HCT116 (cell line): ENCODE measurements at regions not wholly inside any gene's neighbourhood (a gene's known extent, or its start where the extent isn't known, plus 50 kb on each side); places are given as distances from the start of the nearest gene placed in this dataset.

Source experiments
- ATAC-seq: fragments of 200-7000 bp; cut with Tn5 transposase; 2 replicates; pipeline ENCODE4 v1.9.1; 2020; ENCODE audit warnings: mild to moderate bottlenecking, moderate library complexity
- BruUV-seq: library from RNA; stranded (reverse); fragments of 400-500 nt; replicated peaks from 2 replicates; lab custom pipeline; 2021; lab: Mats Ljungman, UMichigan
- CTCF ChIA-PET: fragments of 300-600 bp; sonication (Branson Sonifier 250); formaldehyde crosslinking; loops from one replicate; lab custom pipeline; 2021; ENCODE audit warnings: antibody characterized with exemption; lab: Charles Lee
- POLR2A ChIA-PET: fragments of 300-600, 350-600 bp; sonication (Branson Sonifier 250); formaldehyde crosslinking; loops from one replicate; lab custom pipeline; 2021; ENCODE audit warnings: antibody characterized with exemption; lab: Charles Lee
- RAD21 ChIA-PET, 2 experiments: fragments of 300-600 bp; sonication (Branson Sonifier 250); formaldehyde crosslinking; loops; one replicate each; lab custom pipeline; 2023; ENCODE audit warnings: low total read pairs in 2 of 2; ENCODE audit not compliant: uncharacterized antibody in 2 of 2, unreplicated experiment in 2 of 2, low non-redundant PET in 1 of 2; lab: Charles Lee
- DNase-seq: peaks from one replicate; pipeline ENCODE4 v3.0.0-alpha.2; 2010; ENCODE audit warnings: low read depth, low spot score
- H2AFZ ChIP-seq: fragments of 200-600 bp; shearing (Covaris generic), sonication (generic); 2 replicates; pipeline ENCODE4 v1.6.1; 2017; ENCODE audit warnings: low read depth, mixed run types, mixed read lengths, antibody characterized with exemption, low read length; ENCODE audit not compliant: poor library complexity, severe bottlenecking
- H3K27ac ChIP-seq: 2 replicates; pipeline ENCODE4 v1.5.1; 2012; ENCODE audit warnings: low read depth, low read length
- H3K27me3 ChIP-seq: fragments of 200-600 bp; sonication (generic); 2 replicates; pipeline ENCODE4 v1.6.1; 2016; ENCODE audit warnings: mixed run types, low read length, mixed read lengths; ENCODE audit not compliant: insufficient read depth
- H3K36me3 ChIP-seq, 2 experiments: fragments of 200-500 bp in 1 of 2; fragments of 200-600 bp in 1 of 2; sonication (Bioruptor generic) in 1 of 2; sonication (generic) in 1 of 2; 2 replicates each; pipeline versions ENCODE4 v1.5.1 to v1.6.1; 2014 to 2016; ENCODE audit warnings: low read length in 2 of 2, inconsistent platforms in 1 of 2, mixed read lengths in 1 of 2, mixed run types in 1 of 2; ENCODE audit not compliant: insufficient read depth in 2 of 2, control insufficient read depth in 1 of 2
- H3K4me1 ChIP-seq, 2 experiments: fragments of 200-600 bp in 1 of 2; sonication (generic) in 1 of 2; 2 replicates each; pipeline versions ENCODE4 v1.5.1 to v1.6.1; 2012 to 2017; ENCODE audit warnings: low read length in 2 of 2, inconsistent platforms in 1 of 2, mild to moderate bottlenecking in 1 of 2, mixed read lengths in 1 of 2, mixed run types in 1 of 2, moderate library complexity in 1 of 2; ENCODE audit not compliant: insufficient read depth in 2 of 2, control insufficient read depth in 1 of 2
- H3K4me2 ChIP-seq: fragments of 200-600 bp; sonication (generic); 2 replicates; pipeline ENCODE4 v1.6.1; 2017; ENCODE audit warnings: mixed run types, low read length, mixed read lengths
- H3K4me3 ChIP-seq, 2 experiments: fragments of 200-600 bp in 1 of 2; sonication (generic) in 1 of 2; replicated peaks in 1 of 2; 2 replicates each; pipeline ENCODE4 v1.5.1; 2011 to 2016; ENCODE audit warnings: low read length in 2 of 2, control low read depth in 1 of 2, low read depth in 1 of 2, mild to moderate bottlenecking in 1 of 2, mixed read lengths in 1 of 2, mixed run types in 1 of 2
- H3K79me2 ChIP-seq: fragments of 200-600 bp; sonication (generic); 2 replicates; pipeline ENCODE4 v1.6.1; 2017; ENCODE audit warnings: mild to moderate bottlenecking, mixed run types, low read length, moderate library complexity, mixed read lengths; ENCODE audit not compliant: insufficient read depth
- H3K9ac ChIP-seq: fragments of 200-600 bp; sonication (generic); 2 replicates; pipeline ENCODE4 v1.6.1; 2016; ENCODE audit warnings: low read length, mixed read lengths
- H3K9me2 ChIP-seq: fragments of 200-600 bp; sonication (generic), shearing (Covaris generic); 2 replicates; pipeline ENCODE4 v1.6.1; 2017; ENCODE audit warnings: mixed run types, mild to moderate bottlenecking, moderate library complexity; ENCODE audit not compliant: insufficient read depth
- H3K9me3 ChIP-seq, 2 experiments: fragments of 200-500 bp in 1 of 2; fragments of 200-600 bp in 1 of 2; sonication (Bioruptor generic) in 1 of 2; sonication (generic) in 1 of 2; 2 replicates each; pipeline ENCODE4 v1.6.1; 2014 to 2017; ENCODE audit warnings: low read length in 2 of 2, mixed read lengths in 2 of 2, inconsistent platforms in 1 of 2, low read depth in 1 of 2, mild to moderate bottlenecking in 1 of 2, mixed run types in 1 of 2, moderate library complexity in 1 of 2; ENCODE audit not compliant: control insufficient read depth in 1 of 2, insufficient read depth in 1 of 2
- H4K20me1 ChIP-seq: fragments of 200-600 bp; sonication (generic), shearing (Covaris generic); 2 replicates; pipeline ENCODE4 v1.6.1; 2017; ENCODE audit warnings: mixed run types, mild to moderate bottlenecking, moderate library complexity; ENCODE audit not compliant: insufficient read depth
- CBX3 ChIP-seq: IDR thresholded peaks from 2 replicates; pipeline ENCODE4 v1.6.1; 2012; ENCODE audit warnings: low read depth
- CEBPB ChIP-seq: IDR thresholded peaks from 2 replicates; pipeline ENCODE4 v1.6.1; 2012; ENCODE audit warnings: low read depth
- EZH2phosphoT487 ChIP-seq: fragments of 200-600 bp; IDR thresholded peaks from 2 replicates; pipeline ENCODE4 v1.6.1; 2018; ENCODE audit warnings: antibody characterized with exemption, borderline replicate concordance
- JUND ChIP-seq: IDR thresholded peaks from 2 replicates; pipeline ENCODE4 v1.6.1; 2012
- POLR2AphosphoS5 ChIP-seq: IDR thresholded peaks from 2 replicates; pipeline ENCODE4 v1.6.1; 2011; ENCODE audit warnings: mild to moderate bottlenecking, low read depth, low read length, moderate library complexity
- TCF7L2 ChIP-seq: IDR thresholded peaks from 2 replicates; pipeline ENCODE4 v1.7.0; 2011; ENCODE audit warnings: borderline replicate concordance, inconsistent platforms; ENCODE audit not compliant: insufficient read depth, insufficient read length; ENCODE audit errors: extremely low read depth
- YY1 ChIP-seq: IDR thresholded peaks from 2 replicates; pipeline ENCODE4 v1.6.1; 2011; ENCODE audit warnings: low read length, low read depth, moderate library complexity, mild to moderate bottlenecking; ENCODE audit not compliant: insufficient replicate concordance; ENCODE audit errors: extremely low read depth
- ZNF274 ChIP-seq: fragments of 200-500 bp; sonication (Bioruptor generic); IDR thresholded peaks from 2 replicates; pipeline ENCODE4 v1.6.1; 2014; ENCODE audit warnings: mild to moderate bottlenecking, low read depth, low read length, inconsistent platforms
- intact Hi-C: fragments of 100-400 bp; cut with micrococcal nuclease; formaldehyde crosslinking; loops from 2 replicates; pipeline ENCODE4 v1.10.0; 2022
- TF ChIP-seq, protein P1 (sequence below): IDR thresholded peaks from 2 replicates; pipeline ENCODE4 v1.6.1; 2012
- TF ChIP-seq, protein P2 (sequence below): IDR thresholded peaks from 2 replicates; pipeline ENCODE4 v1.6.1; 2012; ENCODE audit warnings: low read depth

DNA sequence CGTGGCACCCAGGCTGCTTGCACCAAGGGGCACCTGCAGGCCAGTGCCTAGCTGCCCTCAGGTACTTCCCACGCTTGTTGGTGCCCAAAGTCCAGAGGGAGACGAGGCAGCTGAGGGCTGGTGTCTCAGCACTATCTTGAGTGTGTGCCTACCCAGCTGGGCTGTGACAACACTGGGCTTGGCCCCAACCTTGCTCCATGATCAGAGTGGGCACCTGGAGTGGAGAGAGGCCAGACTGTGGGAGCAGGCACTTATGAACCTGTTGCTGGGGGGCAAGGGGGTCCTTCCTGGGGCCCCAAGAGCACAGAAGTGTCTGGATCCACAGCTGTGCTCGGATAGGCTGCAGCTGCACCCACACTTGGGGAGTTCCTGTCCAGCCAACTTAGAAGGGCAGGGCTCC is 314.7 kb downstream of the KCNJ2 start:
- Histone ChIP-seq H3K9me2 (no peaks in the 10 kb centered on the region), H3K36me3 (no peaks in the 10 kb centered on the region), H4K20me1 (no peaks in the 10 kb centered on the region), H3K9me3 (peaks cover 0 to 23% of the 10 kb centered on the region in 2 experiments; a peak in 2 of 4 replicates), H3K4me3 (no peak overlapping the region), H3K27me3 (no peaks in the 10 kb centered on the region), H3K4me2 (no peak overlapping the region), H3K4me1 (no peaks in the 10 kb centered on the region), H3K79me2 (no peaks in the 10 kb centered on the region), H3K9ac (no peak overlapping the region), H3K27ac (no peak overlapping the region), H2AFZ (no peak overlapping the region)
- intact Hi-C loops, result no loop called here
- DNase-seq, result no peak
- no peak for ATAC-seq
- ChIA-PET POLR2A (no interaction called here), CTCF (no interaction called here), RAD21 (no interaction called here)
- TF ChIP-seq EZH2phosphoT487 (no peak), CBX3 (no peak), CEBPB (no peak), YY1 (no peak), ZNF274 (no peak), POLR2AphosphoS5 (no peak), TCF7L2 (no peak), JUND (no peak)
- TF ChIP-seq, protein P1, sequence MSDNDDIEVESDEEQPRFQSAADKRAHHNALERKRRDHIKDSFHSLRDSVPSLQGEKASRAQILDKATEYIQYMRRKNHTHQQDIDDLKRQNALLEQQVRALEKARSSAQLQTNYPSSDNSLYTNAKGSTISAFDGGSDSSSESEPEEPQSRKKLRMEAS, result no peak
- TF ChIP-seq, protein P2, sequence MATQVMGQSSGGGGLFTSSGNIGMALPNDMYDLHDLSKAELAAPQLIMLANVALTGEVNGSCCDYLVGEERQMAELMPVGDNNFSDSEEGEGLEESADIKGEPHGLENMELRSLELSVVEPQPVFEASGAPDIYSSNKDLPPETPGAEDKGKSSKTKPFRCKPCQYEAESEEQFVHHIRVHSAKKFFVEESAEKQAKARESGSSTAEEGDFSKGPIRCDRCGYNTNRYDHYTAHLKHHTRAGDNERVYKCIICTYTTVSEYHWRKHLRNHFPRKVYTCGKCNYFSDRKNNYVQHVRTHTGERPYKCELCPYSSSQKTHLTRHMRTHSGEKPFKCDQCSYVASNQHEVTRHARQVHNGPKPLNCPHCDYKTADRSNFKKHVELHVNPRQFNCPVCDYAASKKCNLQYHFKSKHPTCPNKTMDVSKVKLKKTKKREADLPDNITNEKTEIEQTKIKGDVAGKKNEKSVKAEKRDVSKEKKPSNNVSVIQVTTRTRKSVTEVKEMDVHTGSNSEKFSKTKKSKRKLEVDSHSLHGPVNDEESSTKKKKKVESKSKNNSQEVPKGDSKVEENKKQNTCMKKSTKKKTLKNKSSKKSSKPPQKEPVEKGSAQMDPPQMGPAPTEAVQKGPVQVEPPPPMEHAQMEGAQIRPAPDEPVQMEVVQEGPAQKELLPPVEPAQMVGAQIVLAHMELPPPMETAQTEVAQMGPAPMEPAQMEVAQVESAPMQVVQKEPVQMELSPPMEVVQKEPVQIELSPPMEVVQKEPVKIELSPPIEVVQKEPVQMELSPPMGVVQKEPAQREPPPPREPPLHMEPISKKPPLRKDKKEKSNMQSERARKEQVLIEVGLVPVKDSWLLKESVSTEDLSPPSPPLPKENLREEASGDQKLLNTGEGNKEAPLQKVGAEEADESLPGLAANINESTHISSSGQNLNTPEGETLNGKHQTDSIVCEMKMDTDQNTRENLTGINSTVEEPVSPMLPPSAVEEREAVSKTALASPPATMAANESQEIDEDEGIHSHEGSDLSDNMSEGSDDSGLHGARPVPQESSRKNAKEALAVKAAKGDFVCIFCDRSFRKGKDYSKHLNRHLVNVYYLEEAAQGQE, result no peak
- BruUV-seq, result no TSS peak
